Chondrocyte (in vitro differentiated cells): ENCODE measurements at regions not wholly inside any gene's neighbourhood (a gene's known extent, or its start where the extent isn't known, plus 50 kb on each side); places are given as distances from the start of the nearest gene placed in this dataset.

ENCODE experiments used
- DNase-seq: peaks from one replicate; pipeline ENCODE4 v3.0.0; 2021; ENCODE audit warnings: mixed read lengths, low spot score
- H3K27ac Mint-ChIP-seq: one replicate; pipeline ENCODE4 v1.8.0; 2021; ENCODE audit warnings: mild to moderate bottlenecking, moderate library complexity, mixed read lengths; ENCODE audit not compliant: unreplicated experiment
- H3K27me3 Mint-ChIP-seq: 2 replicates; pipeline ENCODE4 v1.8.0; 2021; ENCODE audit warnings: low read depth, mixed read lengths
- H3K36me3 Mint-ChIP-seq: 2 replicates; pipeline ENCODE4 v1.8.0; 2021; ENCODE audit warnings: low read depth, mixed read lengths
- H3K4me1 Mint-ChIP-seq: 2 replicates; pipeline ENCODE4 v1.8.0; 2021; ENCODE audit warnings: low read depth, mild to moderate bottlenecking, mixed read lengths
- H3K4me3 Mint-ChIP-seq: one replicate; pipeline ENCODE4 v1.8.0; 2021; ENCODE audit warnings: mild to moderate bottlenecking, moderate library complexity, mixed read lengths; ENCODE audit not compliant: unreplicated experiment
- H3K9me3 Mint-ChIP-seq: 2 replicates; pipeline ENCODE4 v1.8.0; 2021; ENCODE audit warnings: low read depth, mixed read lengths
- CTCF ChIP-seq: fragments of 200-600 bp; sonication (generic); IDR thresholded peaks from 2 replicates; pipeline ENCODE4 v1.5.0; 2021; ENCODE audit warnings: antibody characterized with exemption, mild to moderate bottlenecking, moderate library complexity

- peaks cover 37% of the 10 kb centered on the region for H3K9me3 Mint-ChIP-seq
- no peaks in the 10 kb centered on the region for H3K4me1 Mint-ChIP-seq
Measured at GRCh38 chr6:9627916-9628315, 787.0 kb downstream of the TFAP2A start.

GRCh38 chr6:9623985-9624384 lies 790.9 kb downstream of the TFAP2A start:
- Mint-ChIP-seq H3K27ac (no peak overlapping the region), H3K36me3 (peaks cover 3% of the 10 kb centered on the region), H3K4me3 (no peak overlapping the region), H3K9me3 (peaks cover 28% of the 10 kb centered on the region), H3K27me3 (no peaks in the 10 kb centered on the region), H3K4me1 (no peaks in the 10 kb centered on the region)
- TF ChIP-seq CTCF, result no peak
- no peak for DNase-seq

More at GRCh38 chr6:9627916-9628315, 787.0 kb downstream of the TFAP2A start:
- H3K27ac Mint-ChIP-seq, result no peak overlapping the region
- peaks cover 3% of the 10 kb centered on the region for H3K36me3 Mint-ChIP-seq
- H3K27me3 Mint-ChIP-seq, result no peaks in the 10 kb centered on the region
- H3K4me3 Mint-ChIP-seq, result no peak overlapping the region
- no peak for DNase-seq
- no peak for TF ChIP-seq CTCF

DNA sequence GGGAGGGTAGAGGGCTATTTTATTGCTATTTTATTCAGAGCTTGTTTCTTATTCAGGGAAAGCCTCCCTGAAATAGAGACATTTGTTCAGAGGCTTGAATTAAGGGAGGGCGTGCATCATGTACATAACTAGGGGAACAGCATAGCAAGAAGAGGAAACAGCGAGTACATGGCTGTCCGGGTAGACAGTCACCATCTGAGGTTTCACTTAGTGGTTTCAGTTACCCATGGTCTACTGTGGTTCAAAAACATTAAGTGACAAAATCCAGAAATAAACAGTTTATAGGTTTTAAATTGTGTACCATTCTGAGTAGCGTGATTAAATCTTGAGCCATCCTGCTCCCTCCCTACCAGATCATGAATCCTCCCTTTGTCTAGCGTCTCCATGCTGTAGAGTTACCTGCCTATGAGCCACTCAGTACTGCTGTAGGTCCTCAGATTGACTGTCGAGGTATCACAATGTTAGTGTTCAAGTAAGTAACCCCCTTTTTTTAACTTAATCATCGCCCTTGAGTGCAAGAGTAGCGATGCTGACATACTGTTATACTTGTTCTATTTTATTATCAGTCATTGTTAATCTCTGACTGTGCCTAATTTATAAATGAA lies 791.5 kb downstream of the TFAP2A start:
- DNase-seq, result no peak
- no peak overlapping the region for H3K27ac Mint-ChIP-seq
- H3K4me3 Mint-ChIP-seq, result no peak overlapping the region
- H3K9me3 Mint-ChIP-seq, result peaks cover 24% of the 10 kb centered on the region
- no peak for TF ChIP-seq CTCF
- peaks cover 3% of the 10 kb centered on the region for H3K36me3 Mint-ChIP-seq
- no peaks in the 10 kb centered on the region for H3K27me3 Mint-ChIP-seq
- no peaks in the 10 kb centered on the region for H3K4me1 Mint-ChIP-seq

GRCh38 chr6:9621276-9621675 lies 793.6 kb downstream of the TFAP2A start:
- DNase-seq, result no peak
- Mint-ChIP-seq H3K27me3 (no peaks in the 10 kb centered on the region), H3K36me3 (peaks cover 1% of the 10 kb centered on the region), H3K9me3 (peaks cover 21% of the 10 kb centered on the region), H3K4me1 (no peaks in the 10 kb centered on the region), H3K27ac (no peak overlapping the region), H3K4me3 (no peak overlapping the region)
- no peak for TF ChIP-seq CTCF

DNA sequence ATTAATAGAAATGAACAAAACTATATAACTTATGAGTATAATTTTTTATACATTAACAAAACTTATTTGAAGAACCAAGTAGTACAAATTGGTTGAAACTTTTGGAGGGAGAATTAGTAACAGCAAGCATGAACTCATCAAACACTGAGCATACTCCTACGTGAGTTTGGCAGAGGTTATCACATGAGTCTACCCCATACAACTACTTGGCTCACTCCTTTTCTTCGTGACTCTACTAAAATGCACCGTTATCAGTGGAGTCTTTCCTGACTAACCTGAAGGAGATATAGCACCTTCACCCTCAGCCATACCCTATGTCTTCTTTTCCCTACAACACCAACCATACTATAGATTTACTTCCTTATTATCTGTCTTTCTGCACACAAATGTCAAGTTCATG lies 794.2 kb downstream of the TFAP2A start:
- H3K9me3 Mint-ChIP-seq, result peaks cover 17% of the 10 kb centered on the region
- no peak for DNase-seq
- H3K4me3 Mint-ChIP-seq, result no peak overlapping the region
- TF ChIP-seq CTCF, result no peak
- no peaks in the 10 kb centered on the region for H3K27me3 Mint-ChIP-seq
- no peak overlapping the region for H3K27ac Mint-ChIP-seq
- no peaks in the 10 kb centered on the region for H3K4me1 Mint-ChIP-seq
- H3K36me3 Mint-ChIP-seq, result peaks cover 1% of the 10 kb centered on the region
